Testis (tissue), 2 donors: ENCODE measurements at regions not wholly inside any gene's neighbourhood (a gene's known extent, or its start where the extent isn't known, plus 50 kb on each side); places are given as distances from the start of the nearest gene placed in this dataset.

Source experiments
- POLR2A ChIP-seq: fragments of 450-650 bp; IDR thresholded peaks from one replicate; pipeline ENCODE4 v1.6.1; 2017; ENCODE audit warnings: antibody characterized with exemption, mild to moderate bottlenecking, moderate library complexity
- TF ChIP-seq, protein P1 (sequence below), 3 experiments: fragments of 450-650 bp in 2 of 3; fragments of 200-600 bp in 1 of 3; sonication (generic) in 1 of 3; IDR thresholded peaks; one replicate each; pipeline ENCODE4 v1.5.1; 2016 to 2019; ENCODE audit warnings: antibody characterized with exemption in 3 of 3, mild to moderate bottlenecking in 2 of 3, moderate library complexity in 1 of 3

DNA sequence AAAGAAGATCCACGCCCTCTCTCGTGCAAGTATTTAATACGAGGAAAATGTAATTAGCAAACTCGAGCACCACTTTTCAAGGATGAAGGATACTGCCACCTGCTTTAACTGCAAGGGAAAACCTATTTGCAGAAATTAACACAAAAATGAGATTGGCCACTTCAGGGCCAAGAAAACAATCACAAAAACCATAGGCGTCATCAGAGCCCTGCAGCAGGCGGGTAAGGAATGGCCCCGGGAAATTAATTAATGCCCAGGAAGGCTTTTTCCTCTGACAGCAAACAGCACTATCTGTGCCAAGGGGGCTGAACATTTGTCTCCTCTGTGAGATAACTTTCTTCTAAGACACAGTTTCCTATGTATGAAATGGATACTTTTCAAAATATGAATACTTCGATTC, 255.7 kb downstream of the CTTN start:
- TF ChIP-seq, protein P1, sequence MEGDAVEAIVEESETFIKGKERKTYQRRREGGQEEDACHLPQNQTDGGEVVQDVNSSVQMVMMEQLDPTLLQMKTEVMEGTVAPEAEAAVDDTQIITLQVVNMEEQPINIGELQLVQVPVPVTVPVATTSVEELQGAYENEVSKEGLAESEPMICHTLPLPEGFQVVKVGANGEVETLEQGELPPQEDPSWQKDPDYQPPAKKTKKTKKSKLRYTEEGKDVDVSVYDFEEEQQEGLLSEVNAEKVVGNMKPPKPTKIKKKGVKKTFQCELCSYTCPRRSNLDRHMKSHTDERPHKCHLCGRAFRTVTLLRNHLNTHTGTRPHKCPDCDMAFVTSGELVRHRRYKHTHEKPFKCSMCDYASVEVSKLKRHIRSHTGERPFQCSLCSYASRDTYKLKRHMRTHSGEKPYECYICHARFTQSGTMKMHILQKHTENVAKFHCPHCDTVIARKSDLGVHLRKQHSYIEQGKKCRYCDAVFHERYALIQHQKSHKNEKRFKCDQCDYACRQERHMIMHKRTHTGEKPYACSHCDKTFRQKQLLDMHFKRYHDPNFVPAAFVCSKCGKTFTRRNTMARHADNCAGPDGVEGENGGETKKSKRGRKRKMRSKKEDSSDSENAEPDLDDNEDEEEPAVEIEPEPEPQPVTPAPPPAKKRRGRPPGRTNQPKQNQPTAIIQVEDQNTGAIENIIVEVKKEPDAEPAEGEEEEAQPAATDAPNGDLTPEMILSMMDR (IDR thresholded peaks at IDR 0.05) = no peak
- TF ChIP-seq POLR2A = no peak
